H9 (cell line): ENCODE measurements at regions not wholly inside any gene's neighbourhood (a gene's known extent, or its start where the extent isn't known, plus 50 kb on each side); places are given as distances from the start of the nearest gene placed in this dataset.

ENCODE experiments used
- DNase-seq: peaks from one replicate; pipeline ENCODE4 v3.0.0-alpha.2; 2017
- H2AFZ ChIP-seq: one replicate; pipeline ENCODE4 v1.6.1; 2013; ENCODE audit warnings: mild to moderate bottlenecking, low read length, control low read depth, moderate library complexity
- H2AK5ac ChIP-seq: 2 replicates; pipeline ENCODE4 v1.6.1; 2013; ENCODE audit warnings: low read length, control low read depth, mixed read lengths; ENCODE audit not compliant: insufficient read length
- H2BK120ac ChIP-seq: one replicate; pipeline ENCODE4 v1.6.1; 2013; ENCODE audit warnings: low read depth, mild to moderate bottlenecking, low read length, control low read depth, inconsistent platforms; ENCODE audit not compliant: poor library complexity, severe bottlenecking
- H2BK12ac ChIP-seq: 2 replicates; pipeline ENCODE4 v1.6.1; 2013; ENCODE audit warnings: low read length, control low read depth, mixed read lengths, low read depth; ENCODE audit not compliant: insufficient read length
- H2BK15ac ChIP-seq: 2 replicates; pipeline ENCODE4 v1.6.1; 2013; ENCODE audit warnings: low read depth, low read length, control low read depth
- H2BK20ac ChIP-seq: one replicate; pipeline ENCODE4 v1.6.1; 2013; ENCODE audit warnings: low read depth, mild to moderate bottlenecking, low read length, control low read depth, inconsistent platforms; ENCODE audit not compliant: poor library complexity, severe bottlenecking
- H2BK5ac ChIP-seq: 2 replicates; pipeline ENCODE4 v1.6.1; 2013; ENCODE audit warnings: low read length, control low read depth, mixed read lengths; ENCODE audit not compliant: insufficient read length
- H3K14ac ChIP-seq: 2 replicates; pipeline ENCODE4 v1.6.1; 2013; ENCODE audit warnings: low read length, control low read depth; ENCODE audit not compliant: insufficient read depth
- H3K18ac ChIP-seq: 2 replicates; pipeline ENCODE4 v1.6.1; 2013; ENCODE audit warnings: low read depth, mild to moderate bottlenecking, mixed read lengths, low read length, control low read depth; ENCODE audit not compliant: insufficient read length
- H3K23ac ChIP-seq: 2 replicates; pipeline ENCODE4 v1.6.1; 2013; ENCODE audit warnings: low read length, control low read depth, mixed read lengths, low read depth; ENCODE audit not compliant: insufficient read length
- H3K23me2 ChIP-seq: 2 replicates; pipeline ENCODE4 v1.6.1; 2013; ENCODE audit warnings: low read depth, mild to moderate bottlenecking, mixed read lengths, low read length, control low read depth; ENCODE audit not compliant: insufficient read length, poor library complexity, severe bottlenecking
- H3K27ac ChIP-seq: 2 replicates; pipeline ENCODE4 v1.5.1; 2013; ENCODE audit warnings: low read length, control low read depth, mixed read lengths, low read depth; ENCODE audit not compliant: insufficient read length
- H3K27me3 ChIP-seq: 2 replicates; pipeline ENCODE4 v1.6.1; 2013; ENCODE audit warnings: low read length, control low read depth, inconsistent platforms; ENCODE audit not compliant: insufficient read depth
- H3K4ac ChIP-seq: 2 replicates; pipeline ENCODE4 v1.6.1; 2013; ENCODE audit warnings: low read depth, mild to moderate bottlenecking, control low read depth, inconsistent platforms, low read length, moderate library complexity
- H3K4me1 ChIP-seq: 2 replicates; pipeline ENCODE4 v1.6.1; 2013; ENCODE audit warnings: low read length, control low read depth, inconsistent platforms; ENCODE audit not compliant: insufficient read depth
- H3K4me2 ChIP-seq: 2 replicates; pipeline ENCODE4 v1.6.1; 2013; ENCODE audit warnings: low read length, control low read depth, mixed read lengths; ENCODE audit not compliant: insufficient read length, insufficient read depth
- H3K56ac ChIP-seq: 2 replicates; pipeline ENCODE4 v1.6.1; 2013; ENCODE audit warnings: low read depth, mild to moderate bottlenecking, mixed read lengths, low read length, control low read depth; ENCODE audit not compliant: insufficient read length
- H3K79me1 ChIP-seq: 2 replicates; pipeline ENCODE4 v1.6.1; 2013; ENCODE audit warnings: low read depth, mild to moderate bottlenecking, moderate library complexity, low read length, control low read depth, inconsistent platforms; ENCODE audit not compliant: insufficient read depth, poor library complexity, severe bottlenecking
- H3K79me2 ChIP-seq: 2 replicates; pipeline ENCODE4 v1.6.1; 2013; ENCODE audit warnings: low read length, control low read depth, inconsistent platforms; ENCODE audit not compliant: insufficient read depth
- H3K9ac ChIP-seq: 2 replicates; pipeline ENCODE4 v1.6.1; 2013; ENCODE audit warnings: low read length, control low read depth, mixed read lengths; ENCODE audit not compliant: insufficient read length; ENCODE audit errors: extremely low read depth
- H3K9me3 ChIP-seq: one replicate; pipeline ENCODE4 v1.6.1; 2013; ENCODE audit warnings: low read depth, low read length, inconsistent platforms; ENCODE audit not compliant: control insufficient read depth
- H3T11ph ChIP-seq: one replicate; pipeline ENCODE4 v1.6.1; 2013; ENCODE audit warnings: mild to moderate bottlenecking, low read length, control low read depth, inconsistent platforms
- H4K20me1 ChIP-seq: one replicate; pipeline ENCODE4 v1.6.1; 2013; ENCODE audit not compliant: control insufficient read depth, insufficient read length, insufficient read depth
- H4K5ac ChIP-seq: 2 replicates; pipeline ENCODE4 v1.6.1; 2013; ENCODE audit warnings: low read depth, mild to moderate bottlenecking, mixed read lengths, low read length, control low read depth; ENCODE audit not compliant: insufficient read length
- H4K8ac ChIP-seq: replicated peaks from 2 replicates; pipeline ENCODE4 v1.6.1; 2013; ENCODE audit warnings: low read length, control low read depth, mixed read lengths, low read depth; ENCODE audit not compliant: insufficient read length
- H4K91ac ChIP-seq: 2 replicates; pipeline ENCODE4 v1.6.1; 2013; ENCODE audit warnings: low read depth, mild to moderate bottlenecking, moderate library complexity, mixed read lengths, low read length, control low read depth; ENCODE audit not compliant: insufficient read length
- H3K27ac Mint-ChIP-seq, 3 experiments: 2 replicates in 2 of 3; 3 replicates in 1 of 3; pipeline ENCODE4 v1.8.0; 2020 to 2021; ENCODE audit warnings: mixed read lengths in 3 of 3, mild to moderate bottlenecking in 1 of 3, moderate library complexity in 1 of 3
- H3K27me3 Mint-ChIP-seq: 2 replicates; pipeline ENCODE4 v1.8.0; 2021; ENCODE audit warnings: low read depth, mild to moderate bottlenecking, moderate library complexity, mixed read lengths
- H3K36me3 Mint-ChIP-seq, 3 experiments: 2 replicates in 2 of 3; 3 replicates in 1 of 3; pipeline ENCODE4 v1.8.0; 2020 to 2021; ENCODE audit warnings: low read depth in 3 of 3, mixed read lengths in 3 of 3; ENCODE audit not compliant: insufficient read depth in 1 of 3
- H3K4me1 Mint-ChIP-seq, 2 experiments: 2 replicates each; pipeline ENCODE4 v1.8.0; 2020; ENCODE audit warnings: mixed read lengths in 2 of 2
- H3K4me3 Mint-ChIP-seq, 2 experiments: 2 replicates in 1 of 2; 3 replicates in 1 of 2; pipeline ENCODE4 v1.8.0; 2020 to 2021; ENCODE audit warnings: mild to moderate bottlenecking in 2 of 2, mixed read lengths in 2 of 2, moderate library complexity in 1 of 2
- H3K9me3 Mint-ChIP-seq, 2 experiments: 2 replicates in 1 of 2; 3 replicates in 1 of 2; pipeline ENCODE4 v1.8.0; 2020; ENCODE audit warnings: mild to moderate bottlenecking in 2 of 2, mixed read lengths in 2 of 2, moderate library complexity in 1 of 2
- WGBS: extraction: QIAGEN DNeasy Blood & Tissue Kit; methylation state at CpG from one replicate; pipeline ENCODE4 v1.1.7; 2013; ENCODE audit warnings: missing lambda C conversion rate, low lambda C conversion rate, mixed read lengths; ENCODE audit not compliant: insufficient read length; ENCODE audit errors: extremely low coverage; 5-methylcytosine and 5-hydroxymethylcytosine counted together
- TF ChIP-seq, protein P1 (sequence below): fragments of 200-600 bp; sonication (generic); conservative IDR thresholded peaks from 3 replicates; pipeline ENCODE4 v1.8.0; 2021; ENCODE audit warnings: antibody characterized with exemption, mild to moderate bottlenecking

DNA sequence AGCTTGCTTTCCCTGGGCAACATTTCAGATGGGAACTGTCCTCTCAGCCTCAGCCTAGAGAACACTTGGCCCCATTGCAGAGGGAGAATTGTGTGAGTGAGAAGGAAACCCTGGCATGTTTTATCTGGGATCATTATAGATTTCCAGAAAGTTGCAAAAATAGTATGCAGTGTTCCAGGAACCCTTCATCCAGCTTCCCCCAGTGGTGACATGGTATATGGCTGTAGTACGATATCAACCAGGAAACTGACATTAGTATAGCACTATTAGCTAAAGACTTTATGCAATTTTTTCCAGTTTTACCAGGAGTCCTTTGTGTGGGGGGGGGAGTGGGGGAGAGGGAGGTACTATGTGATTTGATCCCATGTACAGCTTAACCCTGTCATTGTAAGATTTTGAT is 166.2 kb upstream of the KBTBD8 start:
- Histone ChIP-seq H3K14ac (no peak overlapping the region), H2AK5ac (no peak overlapping the region), H3K79me1 (no peaks in the 10 kb centered on the region), H2BK12ac (no peak overlapping the region), H3K18ac (no peak overlapping the region), H2BK20ac (no peak overlapping the region), H3K9me3 (no peaks in the 10 kb centered on the region), H3K27me3 (no peaks in the 10 kb centered on the region), H4K5ac (no peak overlapping the region), H3T11ph (no peak overlapping the region), H3K27ac (no peak overlapping the region), H3K4me2 (no peak overlapping the region), H4K20me1 (no peaks in the 10 kb centered on the region), H3K4me1 (no peaks in the 10 kb centered on the region), H3K4ac (no peak overlapping the region), H3K9ac (no peak overlapping the region), H3K23me2 (no peaks in the 10 kb centered on the region), H2AFZ (no peak overlapping the region), H4K8ac (no peak overlapping the region), H3K23ac (no peak overlapping the region), H3K56ac (no peak overlapping the region), H4K91ac (no peak overlapping the region), H2BK15ac (no peak overlapping the region), H2BK120ac (no peak overlapping the region), H3K79me2 (no peaks in the 10 kb centered on the region), H2BK5ac (no peak overlapping the region)
- TF ChIP-seq, protein P1, sequence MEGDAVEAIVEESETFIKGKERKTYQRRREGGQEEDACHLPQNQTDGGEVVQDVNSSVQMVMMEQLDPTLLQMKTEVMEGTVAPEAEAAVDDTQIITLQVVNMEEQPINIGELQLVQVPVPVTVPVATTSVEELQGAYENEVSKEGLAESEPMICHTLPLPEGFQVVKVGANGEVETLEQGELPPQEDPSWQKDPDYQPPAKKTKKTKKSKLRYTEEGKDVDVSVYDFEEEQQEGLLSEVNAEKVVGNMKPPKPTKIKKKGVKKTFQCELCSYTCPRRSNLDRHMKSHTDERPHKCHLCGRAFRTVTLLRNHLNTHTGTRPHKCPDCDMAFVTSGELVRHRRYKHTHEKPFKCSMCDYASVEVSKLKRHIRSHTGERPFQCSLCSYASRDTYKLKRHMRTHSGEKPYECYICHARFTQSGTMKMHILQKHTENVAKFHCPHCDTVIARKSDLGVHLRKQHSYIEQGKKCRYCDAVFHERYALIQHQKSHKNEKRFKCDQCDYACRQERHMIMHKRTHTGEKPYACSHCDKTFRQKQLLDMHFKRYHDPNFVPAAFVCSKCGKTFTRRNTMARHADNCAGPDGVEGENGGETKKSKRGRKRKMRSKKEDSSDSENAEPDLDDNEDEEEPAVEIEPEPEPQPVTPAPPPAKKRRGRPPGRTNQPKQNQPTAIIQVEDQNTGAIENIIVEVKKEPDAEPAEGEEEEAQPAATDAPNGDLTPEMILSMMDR: no peak
- Mint-ChIP-seq H3K9me3 (no peaks in the 10 kb centered on the region; a peak in 2 of 5 replicates), H3K36me3 (no peaks in the 10 kb centered on the region), H3K27me3 (no peaks in the 10 kb centered on the region), H3K4me3 (no peak overlapping the region), H3K4me1 (no peaks in the 10 kb centered on the region), H3K27ac (no peak overlapping the region)
- DNase-seq: no peak
- no CpG with 5 or more reads among the region's 1 CpG for WGBS
